ENCODE measurements at regions not wholly inside any gene's neighbourhood (a gene's known extent, or its start where the extent isn't known, plus 50 kb on each side); places are given as distances from the start of the nearest gene placed in this dataset.

DNA sequence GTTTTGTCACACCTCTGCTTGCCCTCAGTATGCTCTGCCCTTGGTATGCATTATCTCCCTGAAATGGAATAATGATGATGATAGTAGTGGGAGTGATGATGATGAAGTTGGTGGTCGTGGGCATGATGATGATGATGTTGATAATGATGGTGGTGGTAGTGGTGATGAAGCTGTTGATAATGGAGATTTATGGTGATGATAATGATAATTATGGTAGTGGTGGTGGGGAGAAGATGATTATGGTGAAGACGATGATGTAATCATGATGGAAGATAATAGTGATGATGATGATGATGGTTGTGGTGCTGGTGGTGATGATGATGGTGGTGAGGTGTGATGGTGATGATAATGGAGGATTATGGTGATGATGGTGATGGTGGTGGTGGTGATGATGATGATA lies 390.1 kb upstream of the EEF2KMT start:
- H3K4me3 ChIP-seq (replicated peaks in 1 of 2; ENCODE audit: low read depth in 1 of 2, low read length in 2 of 2) = no peak overlapping the region
- no peaks in the 10 kb centered on the region for H4K20me1 ChIP-seq (ENCODE audit: insufficient read depth)
- H3K79me2 ChIP-seq (ENCODE audit: insufficient read depth, low read length) = no peaks in the 10 kb centered on the region
- H3K9me2 ChIP-seq (ENCODE audit: insufficient read depth) = no peaks in the 10 kb centered on the region
- H3K9me3 ChIP-seq (ENCODE audit: control insufficient read depth in 1 of 2, insufficient read depth in 1 of 2, low read depth in 1 of 2, low read length in 2 of 2) = no peaks in the 10 kb centered on the region
- ChIA-PET RAD21 (ENCODE audit: low non-redundant PET in 1 of 2, low total read pairs in 2 of 2, uncharacterized antibody in 2 of 2, unreplicated experiment in 2 of 2) (no interaction called here), POLR2A (no interaction called here), CTCF (no interaction called here)
- ATAC-seq (no peak), DNase-seq (ENCODE audit: low read depth, low spot score) (no peak)
- no TSS peak for BruUV-seq (replicated peaks)
- peaks cover 15% of the 10 kb centered on the region; the same call in 1 of the 2 replicates for H3K27me3 ChIP-seq (ENCODE audit: insufficient read depth, low read length)
- no peak overlapping the region for H3K27ac ChIP-seq (ENCODE audit: low read depth, low read length)
- H3K9ac ChIP-seq (ENCODE audit: low read length) = no peak overlapping the region
- H3K36me3 ChIP-seq (ENCODE audit: control insufficient read depth in 1 of 2, insufficient read depth in 2 of 2, low read length in 2 of 2) = no peaks in the 10 kb centered on the region
- no peak for TF ChIP-seq REST (IDR thresholded peaks at IDR 0.05; ENCODE audit: low read depth)
- no peak for TF ChIP-seq EGR1 (IDR thresholded peaks at IDR 0.05; ENCODE audit: low read depth)
- TF ChIP-seq SP1 (IDR thresholded peaks at IDR 0.05; ENCODE audit: low read depth) = no peak
- TF ChIP-seq MAX (IDR thresholded peaks at IDR 0.05) = no peak
- TF ChIP-seq SIN3A (IDR thresholded peaks at IDR 0.05; ENCODE audit: low read depth) = no peak
- no peak for TF ChIP-seq ELF1 (IDR thresholded peaks at IDR 0.05; ENCODE audit: borderline replicate concordance, low read depth)
- no peak for TF ChIP-seq EZH2phosphoT487 (IDR thresholded peaks at IDR 0.05; ENCODE audit: borderline replicate concordance)
- TF ChIP-seq RAD21 (IDR thresholded peaks at IDR 0.05; ENCODE audit: low read depth) = no peak
- no peak for TF ChIP-seq SRF (IDR thresholded peaks at IDR 0.05; ENCODE audit: low read depth)
- TF ChIP-seq EZH2 (IDR thresholded peaks at IDR 0.05) = no peak
- TF ChIP-seq JUND (IDR thresholded peaks at IDR 0.05) = no peak
- TF ChIP-seq YY1 (IDR thresholded peaks at IDR 0.05; ENCODE audit: extremely low read depth, insufficient replicate concordance, low read depth, low read length) = no peak
- no peak for TF ChIP-seq CTCF (IDR thresholded peaks at IDR 0.05 in 2 of 3, conservative IDR thresholded peaks at IDR 0.05 in 1 of 3; ENCODE audit: borderline replicate concordance in 1 of 3, insufficient read depth in 1 of 3, low read depth in 2 of 3, low read length in 2 of 3)
- intact Hi-C loops (cut with micrococcal nuclease) = no loop called here
- no peaks in the 10 kb centered on the region for H3K4me1 ChIP-seq (ENCODE audit: control insufficient read depth in 1 of 2, insufficient read depth in 2 of 2, low read length in 2 of 2)
- no peak overlapping the region for H2AFZ ChIP-seq (ENCODE audit: low read depth, low read length, poor library complexity, severe bottlenecking)
- H3K4me2 ChIP-seq (ENCODE audit: low read length) = no peak overlapping the region
